ENCODE measurements at regions not wholly inside any gene's neighbourhood (a gene's known extent, or its start where the extent isn't known, plus 50 kb on each side); places are given as distances from the start of the nearest gene placed in this dataset.

- no peak for TF ChIP-seq CTCF (IDR thresholded peaks at IDR 0.05)
- ATAC-seq (ENCODE audit: low FRiP score) (no peak), DNase-seq (ENCODE audit: low spot score) (no peak)
Observed at GRCh38 chr2:2636813-2637212, 305.7 kb upstream of the MYT1L start.

GRCh38 chr2:2635025-2635528 lies 304.0 kb upstream of the MYT1L start:
- no peak for ATAC-seq (ENCODE audit: low FRiP score)
- TF ChIP-seq CTCF (IDR thresholded peaks at IDR 0.05): no peak
- DNase-seq (ENCODE audit: low spot score): no peak

GRCh38 chr2:2633017-2633416 lies 301.9 kb upstream of the MYT1L start:
- no peak for DNase-seq (ENCODE audit: low spot score)
- no peak for TF ChIP-seq CTCF (IDR thresholded peaks at IDR 0.05)
- no peak for ATAC-seq (ENCODE audit: low FRiP score)

GRCh38 chr2:2623939-2624338 lies 292.9 kb upstream of the MYT1L start:
- no peak for TF ChIP-seq CTCF (IDR thresholded peaks at IDR 0.05)
- DNase-seq (ENCODE audit: low spot score): no peak
- ATAC-seq (ENCODE audit: low FRiP score): no peak

GRCh38 chr2:2621855-2622254 lies 290.8 kb upstream of the MYT1L start:
- ATAC-seq (ENCODE audit: low FRiP score) (no peak), DNase-seq (ENCODE audit: low spot score) (no peak)
- TF ChIP-seq CTCF (IDR thresholded peaks at IDR 0.05): no peak

GRCh38 chr2:2620604-2621003 lies 289.5 kb upstream of the MYT1L start:
- ATAC-seq (ENCODE audit: low FRiP score) (no peak), DNase-seq (ENCODE audit: low spot score) (no peak)
- TF ChIP-seq CTCF (IDR thresholded peaks at IDR 0.05): no peak

GRCh38 chr2:2619995-2620394 lies 288.9 kb upstream of the MYT1L start:
- DNase-seq (ENCODE audit: low spot score): no peak
- TF ChIP-seq CTCF (IDR thresholded peaks at IDR 0.05): no peak
- no peak for ATAC-seq (ENCODE audit: low FRiP score)
